Astrocyte (in vitro differentiated cells and primary cell): ENCODE measurements at regions not wholly inside any gene's neighbourhood (a gene's known extent, or its start where the extent isn't known, plus 50 kb on each side); places are given as distances from the start of the nearest gene placed in this dataset.

Experiments used
- EZH2 ChIP-seq: IDR thresholded peaks from 2 replicates; pipeline ENCODE4 v1.6.1; 2012; ENCODE audit warnings: mild to moderate bottlenecking, low read length, inconsistent platforms; ENCODE audit not compliant: insufficient read depth
- TF ChIP-seq, protein P1 (sequence below): IDR thresholded peaks from 2 replicates; pipeline ENCODE4 v1.5.1; 2011; ENCODE audit warnings: low read depth, mild to moderate bottlenecking, inconsistent platforms, low read length, moderate library complexity; ENCODE audit not compliant: insufficient read depth

DNA sequence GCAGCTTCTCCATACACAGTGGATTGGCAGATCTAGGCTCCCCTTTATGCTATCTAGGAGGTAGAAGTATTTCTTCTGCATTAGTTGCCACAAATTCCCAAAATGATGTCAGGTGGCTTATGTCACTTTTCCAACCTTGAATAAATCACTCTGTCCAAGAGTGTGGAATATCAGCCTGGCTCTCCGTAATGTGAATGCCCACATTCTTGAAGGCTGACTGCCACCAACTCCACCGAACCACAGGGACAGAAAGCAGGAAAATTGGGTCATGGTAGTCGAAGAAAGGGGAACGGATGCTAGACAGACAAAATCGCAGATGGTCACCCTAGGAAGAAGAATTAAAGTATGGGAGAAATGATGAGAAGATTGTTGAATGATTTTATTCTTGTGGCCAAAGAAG lies 624.9 kb upstream of the CDH2 start:
- TF ChIP-seq EZH2: no peak
- TF ChIP-seq, protein P1, sequence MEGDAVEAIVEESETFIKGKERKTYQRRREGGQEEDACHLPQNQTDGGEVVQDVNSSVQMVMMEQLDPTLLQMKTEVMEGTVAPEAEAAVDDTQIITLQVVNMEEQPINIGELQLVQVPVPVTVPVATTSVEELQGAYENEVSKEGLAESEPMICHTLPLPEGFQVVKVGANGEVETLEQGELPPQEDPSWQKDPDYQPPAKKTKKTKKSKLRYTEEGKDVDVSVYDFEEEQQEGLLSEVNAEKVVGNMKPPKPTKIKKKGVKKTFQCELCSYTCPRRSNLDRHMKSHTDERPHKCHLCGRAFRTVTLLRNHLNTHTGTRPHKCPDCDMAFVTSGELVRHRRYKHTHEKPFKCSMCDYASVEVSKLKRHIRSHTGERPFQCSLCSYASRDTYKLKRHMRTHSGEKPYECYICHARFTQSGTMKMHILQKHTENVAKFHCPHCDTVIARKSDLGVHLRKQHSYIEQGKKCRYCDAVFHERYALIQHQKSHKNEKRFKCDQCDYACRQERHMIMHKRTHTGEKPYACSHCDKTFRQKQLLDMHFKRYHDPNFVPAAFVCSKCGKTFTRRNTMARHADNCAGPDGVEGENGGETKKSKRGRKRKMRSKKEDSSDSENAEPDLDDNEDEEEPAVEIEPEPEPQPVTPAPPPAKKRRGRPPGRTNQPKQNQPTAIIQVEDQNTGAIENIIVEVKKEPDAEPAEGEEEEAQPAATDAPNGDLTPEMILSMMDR: no peak
